Mammary epithelial cell (primary cell): ENCODE measurements at regions not wholly inside any gene's neighbourhood (a gene's known extent, or its start where the extent isn't known, plus 50 kb on each side); places are given as distances from the start of the nearest gene placed in this dataset.

Experiments
- EZH2 ChIP-seq: IDR thresholded peaks from 2 replicates; pipeline ENCODE4 v1.6.1; 2012; ENCODE audit warnings: low read length, inconsistent platforms, borderline replicate concordance
- TF ChIP-seq, protein P1 (sequence below), 2 donors: IDR thresholded peaks in 1 of 2; conservative IDR thresholded peaks in 1 of 2; 2 replicates each; pipeline ENCODE4 v1.5.1; 2011 to 2012; ENCODE audit warnings: inconsistent platforms in 2 of 2, low read length in 2 of 2, mild to moderate bottlenecking in 2 of 2, control low read depth in 1 of 2, low read depth in 1 of 2; ENCODE audit not compliant: insufficient read depth in 1 of 2; ENCODE audit errors: extremely low read depth in 1 of 2

DNA sequence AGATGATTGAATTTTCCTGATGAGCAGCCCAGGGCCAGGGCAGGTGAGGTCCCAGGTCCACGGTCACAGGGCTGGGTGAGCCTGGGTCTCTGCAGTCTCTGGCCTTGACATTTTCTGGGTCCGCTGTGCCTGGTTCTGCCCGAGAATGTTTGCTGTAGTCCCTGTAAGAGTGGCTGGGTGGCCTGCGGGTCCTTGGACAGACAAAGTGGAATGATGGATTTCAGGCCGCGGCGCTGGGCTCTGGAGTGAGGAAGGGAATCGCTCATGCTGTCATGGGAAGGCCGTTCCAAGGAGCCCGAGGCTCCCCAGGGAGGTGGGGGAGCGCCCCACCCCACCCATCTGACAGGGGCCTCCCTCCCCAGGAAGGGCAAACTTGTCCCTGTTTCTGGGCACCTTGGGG, 153.5 kb upstream of the CIBAR2 start:
- TF ChIP-seq, protein P1, sequence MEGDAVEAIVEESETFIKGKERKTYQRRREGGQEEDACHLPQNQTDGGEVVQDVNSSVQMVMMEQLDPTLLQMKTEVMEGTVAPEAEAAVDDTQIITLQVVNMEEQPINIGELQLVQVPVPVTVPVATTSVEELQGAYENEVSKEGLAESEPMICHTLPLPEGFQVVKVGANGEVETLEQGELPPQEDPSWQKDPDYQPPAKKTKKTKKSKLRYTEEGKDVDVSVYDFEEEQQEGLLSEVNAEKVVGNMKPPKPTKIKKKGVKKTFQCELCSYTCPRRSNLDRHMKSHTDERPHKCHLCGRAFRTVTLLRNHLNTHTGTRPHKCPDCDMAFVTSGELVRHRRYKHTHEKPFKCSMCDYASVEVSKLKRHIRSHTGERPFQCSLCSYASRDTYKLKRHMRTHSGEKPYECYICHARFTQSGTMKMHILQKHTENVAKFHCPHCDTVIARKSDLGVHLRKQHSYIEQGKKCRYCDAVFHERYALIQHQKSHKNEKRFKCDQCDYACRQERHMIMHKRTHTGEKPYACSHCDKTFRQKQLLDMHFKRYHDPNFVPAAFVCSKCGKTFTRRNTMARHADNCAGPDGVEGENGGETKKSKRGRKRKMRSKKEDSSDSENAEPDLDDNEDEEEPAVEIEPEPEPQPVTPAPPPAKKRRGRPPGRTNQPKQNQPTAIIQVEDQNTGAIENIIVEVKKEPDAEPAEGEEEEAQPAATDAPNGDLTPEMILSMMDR (conservative IDR thresholded peaks at IDR 0.05 in 1 of 2, IDR thresholded peaks at IDR 0.05 in 1 of 2; ENCODE audit: extremely low read depth in 1 of 2, insufficient read depth in 1 of 2, low read depth in 1 of 2, low read length in 2 of 2), result no peak
- TF ChIP-seq EZH2, result no peak
